ENCODE measurements at regions not wholly inside any gene's neighbourhood (a gene's known extent, or its start where the extent isn't known, plus 50 kb on each side); places are given as distances from the start of the nearest gene placed in this dataset.

- Histone ChIP-seq H2AFZ (ENCODE audit: low read depth) (peak overlapping the region; percentile 72; the same call in 1 of the 2 replicates), H3K9me3 (no peaks in the 10 kb centered on the region), H3K27me3 (ENCODE audit: insufficient read depth) (no peaks in the 10 kb centered on the region), H3K9ac (peak overlapping the region; percentile 26; the same call in 1 of the 2 replicates), H3K79me2 (ENCODE audit: insufficient read depth) (no peaks in the 10 kb centered on the region), H3K9me2 (no peaks in the 10 kb centered on the region), H3K36me3 (replicated peaks in 1 of 2; ENCODE audit: control insufficient read depth in 1 of 2, insufficient read depth in 2 of 2, low read length in 1 of 2) (no peaks in the 10 kb centered on the region), H3K4me1 (ENCODE audit: control insufficient read depth in 1 of 2, insufficient read depth in 2 of 2, low read depth in 1 of 2, low read length in 1 of 2) (peaks cover 15 to 52% of the 10 kb centered on the region in 2 experiments), H3K27ac (ENCODE audit: low read depth in 2 of 2, low read length in 1 of 2) (peak overlapping the region in 1 of 2 experiments; percentile 67; a peak in 2 of 4 replicates), H3K4me3 (ENCODE audit: low read depth in 2 of 2, low read length in 1 of 2) (no peak overlapping the region), H3F3A (replicated peaks; ENCODE audit: insufficient read depth) (peaks cover 11% of the 10 kb centered on the region), H3K4me2 (peak overlapping the region; percentile 65), H4K20me1 (ENCODE audit: insufficient read depth) (no peaks in the 10 kb centered on the region)
- no peak for DNase-seq
- ChIA-PET POLR2A (interaction anchor here (0.5 kb wide), 1 partner anchor 13 kb away, joined by 3 read pairs; no protein-coding TSS in a partner anchor), CTCF (no interaction called here)
- TF ChIP-seq RAD21 (IDR thresholded peaks at IDR 0.05; ENCODE audit: low read length), result no peak
- 0 out of 2 replicates have a peak, but pooled peaks have one; percentile 35 for TF ChIP-seq TEAD4 (IDR thresholded peaks at IDR 0.05; ENCODE audit: borderline replicate concordance, insufficient read depth)
- no peak for TF ChIP-seq SIN3A (IDR thresholded peaks at IDR 0.05; ENCODE audit: borderline replicate concordance, low read depth, low read length)
- TF ChIP-seq EP300 (IDR thresholded peaks at IDR 0.05; ENCODE audit: borderline replicate concordance in 1 of 2, low read depth in 1 of 2, low read length in 1 of 2), result no peak
- TF ChIP-seq JUND (IDR thresholded peaks at IDR 0.05), result peak; percentile 61
- no peak for TF ChIP-seq ELF1 (IDR thresholded peaks at IDR 0.05)
- TF ChIP-seq TCF12 (IDR thresholded peaks at IDR 0.05), result no peak; the same call in 1 of the 2 replicates
- TF ChIP-seq, protein P1, sequence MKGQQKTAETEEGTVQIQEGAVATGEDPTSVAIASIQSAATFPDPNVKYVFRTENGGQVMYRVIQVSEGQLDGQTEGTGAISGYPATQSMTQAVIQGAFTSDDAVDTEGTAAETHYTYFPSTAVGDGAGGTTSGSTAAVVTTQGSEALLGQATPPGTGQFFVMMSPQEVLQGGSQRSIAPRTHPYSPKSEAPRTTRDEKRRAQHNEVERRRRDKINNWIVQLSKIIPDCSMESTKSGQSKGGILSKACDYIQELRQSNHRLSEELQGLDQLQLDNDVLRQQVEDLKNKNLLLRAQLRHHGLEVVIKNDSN (IDR thresholded peaks at IDR 0.05; ENCODE audit: borderline replicate concordance, low read depth), result no peak
- peak; percentile 45 for TF ChIP-seq FOSL2 (IDR thresholded peaks at IDR 0.05; ENCODE audit: borderline replicate concordance, low read depth)
- TF ChIP-seq PBX3 (IDR thresholded peaks at IDR 0.05), result no peak
- TF ChIP-seq CHD2 (IDR thresholded peaks at IDR 0.05; ENCODE audit: low read length, partially characterized antibody), result no peak
- no peak for TF ChIP-seq USF2 (IDR thresholded peaks at IDR 0.05; ENCODE audit: borderline replicate concordance, low read depth, low read length)
- TF ChIP-seq RFX5 (IDR thresholded peaks at IDR 0.05; ENCODE audit: low read length), result no peak
- TF ChIP-seq MEF2A (IDR thresholded peaks at IDR 0.05; ENCODE audit: borderline replicate concordance, low read depth), result no peak
- no peak for TF ChIP-seq ZBTB33 (IDR thresholded peaks at IDR 0.05; ENCODE audit: borderline replicate concordance, low read depth)
- WGBS (ENCODE audit: low lambda C conversion rate), result 71% methylated on average over 10 of the region's 10 CpGs
Measured at GRCh38 chr6:11427723-11428245, 109.8 kb upstream of the TMEM170B start.
